ENCODE measurements at regions not wholly inside any gene's neighbourhood (a gene's known extent, or its start where the extent isn't known, plus 50 kb on each side); places are given as distances from the start of the nearest gene placed in this dataset.

DNA sequence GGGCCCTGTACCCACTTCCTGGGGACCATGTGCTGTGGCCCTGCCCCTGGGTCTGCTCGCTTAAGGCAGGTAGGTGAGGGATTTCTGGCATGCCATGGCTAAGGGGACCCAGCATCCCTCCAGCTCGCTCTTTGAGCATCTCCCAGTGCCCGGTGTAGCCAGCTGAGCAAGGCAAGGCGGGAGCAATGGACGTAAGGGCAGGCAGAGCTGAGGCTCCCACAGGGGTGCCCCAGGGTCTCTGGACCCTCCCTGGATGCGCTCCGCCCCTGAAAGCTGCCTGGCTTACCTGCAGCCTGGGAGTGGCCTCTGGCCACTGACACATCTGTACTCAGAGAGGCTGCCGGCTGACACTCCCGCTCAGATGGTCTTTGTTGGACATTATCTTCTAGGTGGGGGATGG lies 189.9 kb downstream of the IRF8 start:
- no peak for DNase-seq
- Histone ChIP-seq H3K4me3 (ENCODE audit: low read depth, low read length) (no peak overlapping the region), H3K36me3 (no peaks in the 10 kb centered on the region), H3K27ac (no peak overlapping the region), H3K9me3 (ENCODE audit: severe bottlenecking) (no peaks in the 10 kb centered on the region), H3K27me3 (ENCODE audit: insufficient read depth, low read depth, severe bottlenecking) (no peaks in the 10 kb centered on the region)
- TF ChIP-seq, protein P1, sequence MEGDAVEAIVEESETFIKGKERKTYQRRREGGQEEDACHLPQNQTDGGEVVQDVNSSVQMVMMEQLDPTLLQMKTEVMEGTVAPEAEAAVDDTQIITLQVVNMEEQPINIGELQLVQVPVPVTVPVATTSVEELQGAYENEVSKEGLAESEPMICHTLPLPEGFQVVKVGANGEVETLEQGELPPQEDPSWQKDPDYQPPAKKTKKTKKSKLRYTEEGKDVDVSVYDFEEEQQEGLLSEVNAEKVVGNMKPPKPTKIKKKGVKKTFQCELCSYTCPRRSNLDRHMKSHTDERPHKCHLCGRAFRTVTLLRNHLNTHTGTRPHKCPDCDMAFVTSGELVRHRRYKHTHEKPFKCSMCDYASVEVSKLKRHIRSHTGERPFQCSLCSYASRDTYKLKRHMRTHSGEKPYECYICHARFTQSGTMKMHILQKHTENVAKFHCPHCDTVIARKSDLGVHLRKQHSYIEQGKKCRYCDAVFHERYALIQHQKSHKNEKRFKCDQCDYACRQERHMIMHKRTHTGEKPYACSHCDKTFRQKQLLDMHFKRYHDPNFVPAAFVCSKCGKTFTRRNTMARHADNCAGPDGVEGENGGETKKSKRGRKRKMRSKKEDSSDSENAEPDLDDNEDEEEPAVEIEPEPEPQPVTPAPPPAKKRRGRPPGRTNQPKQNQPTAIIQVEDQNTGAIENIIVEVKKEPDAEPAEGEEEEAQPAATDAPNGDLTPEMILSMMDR (IDR thresholded peaks at IDR 0.05; ENCODE audit: low read depth, low read length), result no peak

DNA sequence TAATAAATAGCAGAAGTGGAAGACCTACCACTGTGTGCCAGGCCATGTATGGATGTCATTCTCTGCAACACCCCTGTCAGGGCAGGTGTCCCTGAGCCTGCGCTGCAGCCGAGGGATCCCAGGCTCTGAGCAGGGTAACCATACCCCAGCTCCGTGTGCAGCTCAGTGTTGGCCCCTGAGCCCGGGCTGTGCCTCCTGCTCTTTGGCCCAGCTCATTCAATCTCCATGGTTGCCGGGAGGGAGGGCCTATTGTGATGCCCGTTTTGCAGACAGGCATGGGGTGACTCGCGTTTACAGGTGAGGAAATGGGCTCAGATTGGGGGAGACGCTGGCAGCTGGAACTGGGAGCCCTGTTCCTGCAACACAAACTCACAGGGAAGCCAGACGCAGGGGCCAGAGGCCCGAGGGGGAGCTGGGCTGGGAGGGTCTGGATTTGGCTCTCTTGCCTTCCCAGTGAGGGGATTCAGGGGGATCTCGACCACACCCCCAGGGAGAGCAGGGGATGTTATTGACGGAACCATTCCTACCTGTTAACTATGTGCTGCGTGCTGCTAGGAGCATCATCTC lies 190.5 kb downstream of the IRF8 start:
- Histone ChIP-seq H3K4me3 (ENCODE audit: low read depth, low read length) (no peak overlapping the region), H3K27ac (no peak overlapping the region), H3K36me3 (no peaks in the 10 kb centered on the region), H3K27me3 (ENCODE audit: insufficient read depth, low read depth, severe bottlenecking) (no peaks in the 10 kb centered on the region), H3K9me3 (ENCODE audit: severe bottlenecking) (no peaks in the 10 kb centered on the region)
- no peak for DNase-seq
- TF ChIP-seq, protein P1 (IDR thresholded peaks at IDR 0.05; ENCODE audit: low read depth, low read length), result no peak

DNA sequence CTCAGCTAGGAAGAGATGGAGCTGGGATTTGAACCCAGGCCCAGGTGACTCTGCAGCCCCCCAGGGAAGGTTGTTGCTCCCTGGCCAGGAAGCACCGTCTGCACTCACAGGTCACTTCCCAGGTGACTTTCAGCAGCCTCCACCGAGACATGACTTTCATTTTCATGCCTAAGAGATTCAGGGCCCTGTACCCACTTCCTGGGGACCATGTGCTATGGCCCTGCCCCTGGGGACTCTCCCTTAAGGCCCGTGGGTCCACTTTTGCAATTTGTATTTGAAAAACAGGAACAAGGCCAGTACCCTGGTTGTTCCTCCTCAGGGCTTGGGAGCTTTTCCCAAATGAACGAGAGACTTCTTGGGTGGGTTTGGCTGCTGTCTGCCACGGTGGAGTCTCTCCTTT lies 191.0 kb downstream of the IRF8 start:
- Histone ChIP-seq H3K27me3 (ENCODE audit: insufficient read depth, low read depth, severe bottlenecking) (no peaks in the 10 kb centered on the region), H3K36me3 (no peaks in the 10 kb centered on the region), H3K4me3 (ENCODE audit: low read depth, low read length) (no peak overlapping the region), H3K27ac (no peak overlapping the region), H3K9me3 (ENCODE audit: severe bottlenecking) (no peaks in the 10 kb centered on the region)
- TF ChIP-seq, protein P1 (IDR thresholded peaks at IDR 0.05; ENCODE audit: low read depth, low read length), result no peak
- DNase-seq, result no peak

DNA sequence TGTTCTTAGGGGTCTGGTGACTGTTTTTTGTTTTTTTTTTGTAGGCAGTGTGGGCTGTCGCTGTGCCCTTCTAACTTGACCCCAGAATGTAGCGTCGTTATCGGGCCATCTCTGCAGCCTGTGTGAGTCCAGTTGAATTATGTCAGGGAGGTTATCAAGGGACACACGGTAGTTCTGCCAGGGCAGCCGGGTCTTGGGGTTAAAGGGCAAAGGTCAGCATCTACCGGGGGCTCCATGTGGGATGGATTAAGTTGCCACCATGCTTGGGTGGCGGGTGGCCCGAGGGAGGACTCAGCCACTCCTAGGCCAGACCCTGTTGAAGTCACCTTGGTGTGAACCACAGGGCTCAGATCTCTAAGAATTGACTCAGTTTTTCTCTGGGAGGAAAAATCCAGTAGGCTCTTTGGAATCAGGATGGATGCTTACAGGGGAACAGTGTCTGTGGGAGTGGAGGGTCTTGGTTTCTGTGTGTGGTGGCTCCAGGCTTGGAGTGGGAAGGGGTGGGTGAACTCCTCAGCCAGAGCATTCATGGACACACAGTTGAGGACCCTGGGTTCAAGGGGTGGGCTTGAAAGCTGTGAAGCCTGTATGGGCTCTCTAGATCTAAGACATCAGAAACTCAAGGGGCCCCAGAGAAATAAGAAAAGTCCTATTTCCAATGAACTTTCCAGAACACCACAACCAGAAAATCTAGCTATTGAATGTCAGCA lies 191.7 kb downstream of the IRF8 start:
- Histone ChIP-seq H3K9me3 (ENCODE audit: severe bottlenecking) (no peaks in the 10 kb centered on the region), H3K27me3 (ENCODE audit: insufficient read depth, low read depth, severe bottlenecking) (no peaks in the 10 kb centered on the region), H3K4me3 (ENCODE audit: low read depth, low read length) (no peak overlapping the region), H3K36me3 (no peaks in the 10 kb centered on the region), H3K27ac (no peak overlapping the region)
- TF ChIP-seq, protein P1 (IDR thresholded peaks at IDR 0.05; ENCODE audit: low read depth, low read length), result no peak
- DNase-seq, result no peak

DNA sequence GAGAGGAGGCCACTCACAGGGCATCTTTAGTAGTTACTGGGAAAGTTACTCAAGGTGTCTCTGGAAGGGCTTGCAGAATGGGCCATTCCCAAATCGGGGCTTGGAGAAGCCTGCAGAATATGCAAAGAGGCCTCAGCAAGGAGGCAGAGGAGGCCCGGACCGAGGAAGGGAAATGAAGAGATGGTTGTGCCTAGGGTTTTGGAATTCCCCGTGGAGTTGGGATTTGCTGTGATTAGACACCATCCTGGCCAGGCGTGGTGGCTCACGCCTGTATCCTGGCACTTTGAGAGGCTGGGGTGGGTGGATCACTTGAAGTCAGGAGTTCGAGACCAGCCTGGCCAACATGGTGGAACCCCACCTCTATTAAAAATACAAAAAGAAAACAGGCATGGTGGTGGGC lies 193.0 kb downstream of the IRF8 start:
- DNase-seq, result no peak
- no peaks in the 10 kb centered on the region for H3K36me3 ChIP-seq
- no peak overlapping the region for H3K4me3 ChIP-seq (ENCODE audit: low read depth, low read length)
- no peak overlapping the region for H3K27ac ChIP-seq
- no peaks in the 10 kb centered on the region for H3K9me3 ChIP-seq (ENCODE audit: severe bottlenecking)
- TF ChIP-seq, protein P1 (IDR thresholded peaks at IDR 0.05; ENCODE audit: low read depth, low read length), result no peak
- no peaks in the 10 kb centered on the region for H3K27me3 ChIP-seq (ENCODE audit: insufficient read depth, low read depth, severe bottlenecking)
